HL-60 (cell line): ENCODE measurements at regions not wholly inside any gene's neighbourhood (a gene's known extent, or its start where the extent isn't known, plus 50 kb on each side); places are given as distances from the start of the nearest gene placed in this dataset.

ENCODE experiments used
- GABPA ChIP-seq: IDR thresholded peaks from 2 replicates; pipeline ENCODE4 v1.6.1; 2012; ENCODE audit warnings: low read depth
- POLR2AphosphoS5 ChIP-seq: IDR thresholded peaks from 2 replicates; pipeline ENCODE4 v1.6.1; 2012; ENCODE audit warnings: low read depth
- SPI1 ChIP-seq: IDR thresholded peaks from 2 replicates; pipeline ENCODE4 v1.6.1; 2012; ENCODE audit warnings: low read depth, mild to moderate bottlenecking, borderline replicate concordance
- TF ChIP-seq, protein P1 (sequence below): IDR thresholded peaks from one replicate; pipeline ENCODE4 v1.5.1; 2011; ENCODE audit warnings: low read length, control low read depth, inconsistent platforms; ENCODE audit not compliant: insufficient read depth
- TF ChIP-seq, protein P2 (sequence below): IDR thresholded peaks from 2 replicates; pipeline ENCODE4 v1.6.1; 2012; ENCODE audit warnings: low read depth; ENCODE audit not compliant: insufficient replicate concordance

DNA sequence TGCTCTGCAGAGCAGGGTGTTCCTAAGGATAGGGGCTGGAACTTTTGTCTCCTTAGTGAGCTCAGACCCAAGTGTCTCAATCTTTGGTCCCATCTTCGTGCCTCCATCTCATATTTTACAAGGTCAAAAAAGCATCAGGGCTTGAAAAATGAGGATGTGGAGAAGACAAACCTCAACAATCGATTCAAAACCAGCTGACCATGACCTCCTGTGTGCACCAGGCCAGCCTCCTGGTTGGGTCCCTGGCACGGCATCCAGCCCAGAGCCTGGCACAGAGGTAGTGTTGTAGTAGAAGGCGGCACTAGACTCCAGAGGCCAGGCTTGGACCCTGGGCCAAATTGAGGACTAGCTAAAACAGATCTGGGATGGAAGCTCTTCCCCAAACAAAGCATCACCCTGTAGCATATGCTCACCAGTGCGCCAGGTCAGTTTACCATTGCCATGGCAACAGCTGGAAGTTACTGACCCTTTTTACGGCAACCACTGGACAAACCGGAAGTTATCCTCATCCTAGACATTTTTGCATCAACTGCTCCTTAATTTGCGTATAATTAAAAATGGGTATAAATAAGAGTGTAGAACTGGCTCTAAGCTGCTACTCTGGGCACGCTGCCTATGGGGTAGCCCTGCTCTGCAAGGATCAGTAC is 69.3 kb upstream of the BLCAP start:
- TF ChIP-seq, protein P1, sequence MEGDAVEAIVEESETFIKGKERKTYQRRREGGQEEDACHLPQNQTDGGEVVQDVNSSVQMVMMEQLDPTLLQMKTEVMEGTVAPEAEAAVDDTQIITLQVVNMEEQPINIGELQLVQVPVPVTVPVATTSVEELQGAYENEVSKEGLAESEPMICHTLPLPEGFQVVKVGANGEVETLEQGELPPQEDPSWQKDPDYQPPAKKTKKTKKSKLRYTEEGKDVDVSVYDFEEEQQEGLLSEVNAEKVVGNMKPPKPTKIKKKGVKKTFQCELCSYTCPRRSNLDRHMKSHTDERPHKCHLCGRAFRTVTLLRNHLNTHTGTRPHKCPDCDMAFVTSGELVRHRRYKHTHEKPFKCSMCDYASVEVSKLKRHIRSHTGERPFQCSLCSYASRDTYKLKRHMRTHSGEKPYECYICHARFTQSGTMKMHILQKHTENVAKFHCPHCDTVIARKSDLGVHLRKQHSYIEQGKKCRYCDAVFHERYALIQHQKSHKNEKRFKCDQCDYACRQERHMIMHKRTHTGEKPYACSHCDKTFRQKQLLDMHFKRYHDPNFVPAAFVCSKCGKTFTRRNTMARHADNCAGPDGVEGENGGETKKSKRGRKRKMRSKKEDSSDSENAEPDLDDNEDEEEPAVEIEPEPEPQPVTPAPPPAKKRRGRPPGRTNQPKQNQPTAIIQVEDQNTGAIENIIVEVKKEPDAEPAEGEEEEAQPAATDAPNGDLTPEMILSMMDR, result no peak
- TF ChIP-seq POLR2AphosphoS5, result no peak
- no peak for TF ChIP-seq GABPA
- TF ChIP-seq, protein P2, sequence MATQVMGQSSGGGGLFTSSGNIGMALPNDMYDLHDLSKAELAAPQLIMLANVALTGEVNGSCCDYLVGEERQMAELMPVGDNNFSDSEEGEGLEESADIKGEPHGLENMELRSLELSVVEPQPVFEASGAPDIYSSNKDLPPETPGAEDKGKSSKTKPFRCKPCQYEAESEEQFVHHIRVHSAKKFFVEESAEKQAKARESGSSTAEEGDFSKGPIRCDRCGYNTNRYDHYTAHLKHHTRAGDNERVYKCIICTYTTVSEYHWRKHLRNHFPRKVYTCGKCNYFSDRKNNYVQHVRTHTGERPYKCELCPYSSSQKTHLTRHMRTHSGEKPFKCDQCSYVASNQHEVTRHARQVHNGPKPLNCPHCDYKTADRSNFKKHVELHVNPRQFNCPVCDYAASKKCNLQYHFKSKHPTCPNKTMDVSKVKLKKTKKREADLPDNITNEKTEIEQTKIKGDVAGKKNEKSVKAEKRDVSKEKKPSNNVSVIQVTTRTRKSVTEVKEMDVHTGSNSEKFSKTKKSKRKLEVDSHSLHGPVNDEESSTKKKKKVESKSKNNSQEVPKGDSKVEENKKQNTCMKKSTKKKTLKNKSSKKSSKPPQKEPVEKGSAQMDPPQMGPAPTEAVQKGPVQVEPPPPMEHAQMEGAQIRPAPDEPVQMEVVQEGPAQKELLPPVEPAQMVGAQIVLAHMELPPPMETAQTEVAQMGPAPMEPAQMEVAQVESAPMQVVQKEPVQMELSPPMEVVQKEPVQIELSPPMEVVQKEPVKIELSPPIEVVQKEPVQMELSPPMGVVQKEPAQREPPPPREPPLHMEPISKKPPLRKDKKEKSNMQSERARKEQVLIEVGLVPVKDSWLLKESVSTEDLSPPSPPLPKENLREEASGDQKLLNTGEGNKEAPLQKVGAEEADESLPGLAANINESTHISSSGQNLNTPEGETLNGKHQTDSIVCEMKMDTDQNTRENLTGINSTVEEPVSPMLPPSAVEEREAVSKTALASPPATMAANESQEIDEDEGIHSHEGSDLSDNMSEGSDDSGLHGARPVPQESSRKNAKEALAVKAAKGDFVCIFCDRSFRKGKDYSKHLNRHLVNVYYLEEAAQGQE, result no peak
- no peak for TF ChIP-seq SPI1
